ENCODE measurements at regions not wholly inside any gene's neighbourhood (a gene's known extent, or its start where the extent isn't known, plus 50 kb on each side); places are given as distances from the start of the nearest gene placed in this dataset.
A peak's percentile ranks its signal among the peaks of the same experiment; 100 is the strongest.
"Not testable (repeated sequence)": the region's sequence is repeated elsewhere in the genome, so short reads cannot be mapped to it uniquely, and the experiment has no call there.

GRCh38 chr2:82109418-82109817, 1804.9 kb upstream of the LRRTM1 start:
- DNase-seq (ENCODE audit: low spot score) = no peak

GRCh38 chr2:82098617-82099016, 1794.1 kb upstream of the LRRTM1 start:
- DNase-seq (ENCODE audit: low spot score) = no peak

- no peak for DNase-seq (ENCODE audit: low spot score)
Observed at GRCh38 chr2:82089518-82089917, 1785.0 kb upstream of the LRRTM1 start.

- no peak for DNase-seq (ENCODE audit: low spot score)
Observed at GRCh38 chr2:82084679-82085392, 1780.3 kb upstream of the LRRTM1 start.

- no peak for DNase-seq (ENCODE audit: low spot score)
Observed at GRCh38 chr2:82075875-82076274, 1771.3 kb upstream of the LRRTM1 start.

GRCh38 chr2:82062463-82062862, 1757.9 kb upstream of the LRRTM1 start:
- DNase-seq (ENCODE audit: low spot score) = peak; percentile 16

GRCh38 chr2:82055846-82056245, 1751.3 kb upstream of the LRRTM1 start:
- no peak for DNase-seq (ENCODE audit: low spot score)

- DNase-seq (ENCODE audit: low spot score) = no peak
Observed at GRCh38 chr2:82043867-82044266, 1739.3 kb upstream of the LRRTM1 start.

GRCh38 chr2:82027921-82028615, 1723.5 kb upstream of the LRRTM1 start:
- no peak for DNase-seq (ENCODE audit: low spot score)

- DNase-seq (ENCODE audit: low spot score) = peak; percentile 4
Observed at GRCh38 chr2:82023710-82024109, 1719.2 kb upstream of the LRRTM1 start.

GRCh38 chr2:82013641-82014040, 1709.1 kb upstream of the LRRTM1 start:
- peak; percentile 34 for DNase-seq (ENCODE audit: low spot score)

GRCh38 chr2:82007071-82007664, 1702.6 kb upstream of the LRRTM1 start:
- no peak for DNase-seq (ENCODE audit: low spot score)

GRCh38 chr2:82005889-82006288, 1701.3 kb upstream of the LRRTM1 start:
- DNase-seq (ENCODE audit: low spot score) = not testable (repeated sequence)

GRCh38 chr2:82001614-82002013, 1697.1 kb upstream of the LRRTM1 start:
- DNase-seq (ENCODE audit: low spot score) = no peak

GRCh38 chr2:82000606-82001005, 1696.1 kb upstream of the LRRTM1 start:
- no peak for DNase-seq (ENCODE audit: low spot score)

GRCh38 chr2:81996332-81996731, 1691.8 kb upstream of the LRRTM1 start:
- DNase-seq (ENCODE audit: low spot score) = no peak

GRCh38 chr2:81991282-81991681, 1686.7 kb upstream of the LRRTM1 start:
- DNase-seq (ENCODE audit: low spot score) = no peak

- no peak for DNase-seq (ENCODE audit: low spot score)
Observed at GRCh38 chr2:81987370-81987769, 1682.8 kb upstream of the LRRTM1 start.

GRCh38 chr2:81984969-81985637, 1680.6 kb upstream of the LRRTM1 start:
- DNase-seq (ENCODE audit: low spot score) = no peak

GRCh38 chr2:81981585-81981984, 1677.0 kb upstream of the LRRTM1 start:
- no peak for DNase-seq (ENCODE audit: low spot score)

GRCh38 chr2:81979086-81979485, 1674.5 kb upstream of the LRRTM1 start:
- no peak for DNase-seq (ENCODE audit: low spot score)

GRCh38 chr2:81976998-81977397, 1672.4 kb upstream of the LRRTM1 start:
- no peak for DNase-seq (ENCODE audit: low spot score)

- no peak for DNase-seq (ENCODE audit: low spot score)
Observed at GRCh38 chr2:81974216-81974615, 1669.7 kb upstream of the LRRTM1 start.
